ENCODE measurements at regions not wholly inside any gene's neighbourhood (a gene's known extent, or its start where the extent isn't known, plus 50 kb on each side); places are given as distances from the start of the nearest gene placed in this dataset.
"Not testable (repeated sequence)": the region's sequence is repeated elsewhere in the genome, so short reads cannot be mapped to it uniquely, and the experiment has no call there.

DNA sequence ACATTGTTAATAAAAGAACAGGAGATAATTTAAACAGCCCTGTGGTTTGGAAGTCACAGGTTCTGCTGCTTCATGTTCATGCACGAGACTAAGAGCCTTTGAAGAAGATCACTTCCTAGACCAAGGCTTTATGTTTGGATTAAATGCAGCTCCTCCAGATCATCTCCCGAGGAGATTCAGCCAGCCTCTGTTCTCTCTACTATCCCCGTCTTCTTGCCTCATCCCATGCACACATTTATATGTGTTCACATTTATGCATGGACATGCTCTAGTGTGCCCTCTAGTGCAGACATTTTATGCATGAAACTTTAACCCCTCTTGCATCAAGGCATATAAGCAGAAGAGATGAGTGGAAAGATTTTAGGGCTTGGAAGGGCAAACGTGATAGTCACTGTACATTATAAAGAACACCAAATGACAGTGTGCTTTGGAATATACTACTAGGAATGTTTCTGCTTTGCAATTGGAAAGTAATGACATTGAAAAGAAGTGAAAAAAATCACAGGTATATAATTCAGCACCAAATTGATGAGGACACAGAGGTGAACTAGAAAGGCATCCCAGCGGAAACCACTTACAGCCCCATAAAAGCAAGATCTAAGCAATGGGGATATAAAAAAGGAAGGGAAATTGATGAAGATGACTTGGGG lies 271.5 kb upstream of the PLGLB2 start:
- H3K9me3 ChIP-seq; CTCF ChIA-PET; DNase-seq (ENCODE audit: low read depth in 1 of 2, low spot score in 1 of 2); H3K4me3 ChIP-seq; POLR2A ChIA-PET: not testable (repeated sequence)
- FAIRE-seq (peak; percentile 84), ATAC-seq (peak; percentile 62 to 71)
- H3K4me1 ChIP-seq: peaks cover 30% of the 10 kb centered on the region
- 0 out of 3 replicates have a peak, but pooled peaks have one; percentile 32 for TF ChIP-seq SMC3 (IDR thresholded peaks at IDR 0.05)
- TF ChIP-seq, protein P1, sequence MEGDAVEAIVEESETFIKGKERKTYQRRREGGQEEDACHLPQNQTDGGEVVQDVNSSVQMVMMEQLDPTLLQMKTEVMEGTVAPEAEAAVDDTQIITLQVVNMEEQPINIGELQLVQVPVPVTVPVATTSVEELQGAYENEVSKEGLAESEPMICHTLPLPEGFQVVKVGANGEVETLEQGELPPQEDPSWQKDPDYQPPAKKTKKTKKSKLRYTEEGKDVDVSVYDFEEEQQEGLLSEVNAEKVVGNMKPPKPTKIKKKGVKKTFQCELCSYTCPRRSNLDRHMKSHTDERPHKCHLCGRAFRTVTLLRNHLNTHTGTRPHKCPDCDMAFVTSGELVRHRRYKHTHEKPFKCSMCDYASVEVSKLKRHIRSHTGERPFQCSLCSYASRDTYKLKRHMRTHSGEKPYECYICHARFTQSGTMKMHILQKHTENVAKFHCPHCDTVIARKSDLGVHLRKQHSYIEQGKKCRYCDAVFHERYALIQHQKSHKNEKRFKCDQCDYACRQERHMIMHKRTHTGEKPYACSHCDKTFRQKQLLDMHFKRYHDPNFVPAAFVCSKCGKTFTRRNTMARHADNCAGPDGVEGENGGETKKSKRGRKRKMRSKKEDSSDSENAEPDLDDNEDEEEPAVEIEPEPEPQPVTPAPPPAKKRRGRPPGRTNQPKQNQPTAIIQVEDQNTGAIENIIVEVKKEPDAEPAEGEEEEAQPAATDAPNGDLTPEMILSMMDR (IDR thresholded peaks at IDR 0.05): peak; percentile 45
- peak in 1 of 2 experiments; percentile 36; a peak in 1 of 5 replicates for TF ChIP-seq RAD21 (conservative IDR thresholded peaks at IDR 0.05 in 1 of 2, IDR thresholded peaks at IDR 0.05 in 1 of 2)
- H3K4me2 ChIP-seq: 0 out of 3 replicates have a peak overlapping the region, but pooled peaks have one; percentile 64
- H3K27ac ChIP-seq: peak overlapping the region; percentile 69 to 72
- 45% methylated on average over 5 of the region's 5 CpGs for WGBS (ENCODE audit: missing lambda C conversion rate)

GRCh38 chr2:87476936-87477335 lies 271.0 kb upstream of the PLGLB2 start:
- FAIRE-seq; DNase-seq (ENCODE audit: low read depth in 1 of 2, low spot score in 1 of 2); H3K4me3 ChIP-seq; H3K9me3 ChIP-seq; CTCF ChIA-PET; POLR2A ChIA-PET: not testable (repeated sequence)
- 82% methylated on average over 5 of the region's 5 CpGs for WGBS (ENCODE audit: missing lambda C conversion rate)
- Histone ChIP-seq H3K27ac (peak overlapping the region; percentile 59 to 72), H3K4me2 (peak overlapping the region; percentile 64), H3K4me1 (peaks cover 27% of the 10 kb centered on the region)
- ATAC-seq: peak in 1 of 2 experiments; percentile 3; a peak in 2 of 6 replicates

DNA sequence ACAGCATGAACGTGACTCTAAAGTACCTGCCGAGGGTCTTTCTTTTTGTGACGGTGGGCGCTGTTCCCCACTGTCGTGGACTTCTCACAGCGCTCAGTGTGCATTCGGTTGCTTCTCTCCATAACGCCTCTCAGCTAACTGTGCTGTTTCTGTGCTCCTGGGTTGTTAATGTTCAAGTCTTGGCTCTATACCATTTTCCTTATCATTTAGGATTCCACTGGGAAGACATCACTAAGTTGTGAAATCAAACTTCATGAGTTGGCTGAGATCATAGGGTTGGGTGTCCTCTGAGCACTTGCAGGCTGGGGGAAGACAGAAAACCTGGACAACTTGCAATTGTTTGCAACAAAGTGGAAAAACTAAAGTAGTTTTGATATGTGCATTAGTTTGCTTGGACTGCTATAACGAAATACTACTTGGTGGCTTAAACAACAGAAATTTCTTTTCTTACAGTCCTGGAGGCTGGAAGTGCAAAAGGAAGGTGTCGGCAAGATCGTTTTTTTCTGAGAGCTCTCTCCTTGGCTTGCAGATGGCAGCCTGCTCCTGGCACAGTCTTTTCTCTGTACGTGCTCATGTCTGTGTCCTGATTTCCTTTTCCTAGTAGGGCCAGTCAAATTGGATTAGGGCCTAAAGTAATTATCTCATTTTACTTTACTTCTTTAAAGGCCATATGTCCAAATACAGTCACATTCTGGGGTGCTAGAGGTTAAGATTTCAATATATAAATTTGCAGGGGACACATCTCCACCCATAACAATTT lies 270.0 kb upstream of the PLGLB2 start:
- H3K4me3 ChIP-seq; FAIRE-seq; H3K9me3 ChIP-seq; DNase-seq (ENCODE audit: low read depth in 1 of 2, low spot score in 1 of 2); POLR2A ChIA-PET; CTCF ChIA-PET: not testable (repeated sequence)
- peak overlapping the region; percentile 71 to 72 for H3K27ac ChIP-seq
- peaks cover 33% of the 10 kb centered on the region for H3K4me1 ChIP-seq
- WGBS (ENCODE audit: missing lambda C conversion rate): 77% methylated on average over 12 of the region's 12 CpGs
- peak overlapping the region; percentile 64 for H3K4me2 ChIP-seq
- ATAC-seq: peak; percentile 65 to 66; a peak in 5 of 6 replicates

DNA sequence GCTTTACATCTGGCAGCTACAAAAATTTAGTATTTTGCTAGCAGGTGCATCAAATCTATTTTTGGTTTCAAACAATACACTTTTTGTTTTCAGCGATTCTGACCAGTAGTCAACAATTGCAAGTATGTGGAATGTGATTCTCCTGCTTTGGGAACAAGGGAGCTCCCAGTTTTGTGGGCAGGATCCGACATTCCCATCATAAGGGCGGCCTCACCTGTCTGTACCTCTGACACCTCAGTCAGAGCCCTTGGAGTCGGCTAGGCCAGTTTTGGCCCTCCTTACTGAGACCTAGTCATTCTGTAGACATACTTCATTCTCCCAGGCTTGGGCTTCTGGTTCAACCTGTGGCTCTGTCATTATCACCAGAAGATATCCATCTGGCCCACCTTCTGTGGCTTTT lies 269.0 kb upstream of the PLGLB2 start:
- FAIRE-seq; DNase-seq (ENCODE audit: low read depth in 1 of 2, low spot score in 1 of 2); H3K4me2 ChIP-seq; CTCF ChIA-PET; POLR2A ChIA-PET; H3K9me3 ChIP-seq; H3K4me3 ChIP-seq; ATAC-seq: not testable (repeated sequence)
- H3K27ac ChIP-seq: peak overlapping the region in 1 of 2 experiments; percentile 71; a peak in 1 of 6 replicates
- H3K4me1 ChIP-seq: peaks cover 41% of the 10 kb centered on the region
- 81% methylated on average over 2 of the region's 4 CpGs for WGBS (ENCODE audit: missing lambda C conversion rate)

DNA sequence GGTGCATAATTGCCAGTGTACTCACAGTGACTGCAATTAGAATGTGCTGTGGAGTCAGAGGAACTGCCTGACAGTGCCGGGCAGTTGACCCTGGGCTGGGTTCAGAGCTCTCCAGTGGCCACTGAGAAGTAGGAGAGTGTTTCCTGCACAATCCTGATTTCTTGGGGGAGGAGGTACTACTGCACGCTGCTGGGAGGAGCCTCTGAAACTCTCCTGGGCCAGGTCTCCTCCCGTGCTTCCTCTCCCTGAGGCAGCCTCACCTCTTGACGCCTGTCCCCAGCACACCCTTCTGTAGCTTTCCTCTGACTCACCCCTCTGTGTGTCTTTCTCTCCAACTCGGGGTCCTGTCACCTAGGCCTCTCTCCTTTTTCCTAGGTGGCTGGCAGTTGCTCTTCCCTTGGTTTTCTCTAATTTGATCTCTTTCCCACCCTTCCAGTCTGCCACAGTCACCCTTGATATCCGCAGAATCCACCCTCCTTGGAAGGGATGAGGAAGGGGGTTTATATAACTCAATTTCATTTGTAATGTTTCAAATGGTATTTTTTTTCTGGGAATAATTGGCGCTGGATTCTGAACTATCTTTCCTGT lies 264.7 kb upstream of the PLGLB2 start:
- FAIRE-seq, H3K4me3 ChIP-seq, CTCF ChIA-PET, POLR2A ChIA-PET, H3K9me3 ChIP-seq: not testable (repeated sequence)
- peak overlapping the region in 1 of 2 experiments; percentile 75; a peak in 2 of 6 replicates for H3K27ac ChIP-seq
- peak in 1 of 2 experiments; percentile 30 for DNase-seq (ENCODE audit: low read depth in 1 of 2, low spot score in 1 of 2)
- H3K4me1 ChIP-seq: peaks cover 44% of the 10 kb centered on the region
- peak overlapping the region; percentile 51; the same call in 2 of the 3 replicates for H3K4me2 ChIP-seq
- ATAC-seq: peak; percentile 48 to 67
- 33% methylated on average over 7 of the region's 7 CpGs for WGBS (ENCODE audit: missing lambda C conversion rate)

GRCh38 chr2:87484363-87484762 lies 263.5 kb upstream of the PLGLB2 start:
- FAIRE-seq; CTCF ChIA-PET; H3K4me2 ChIP-seq; H3K9me3 ChIP-seq; H3K4me3 ChIP-seq; DNase-seq (ENCODE audit: low read depth in 1 of 2, low spot score in 1 of 2); POLR2A ChIA-PET: not testable (repeated sequence)
- 100% methylated on average over 2 of the region's 2 CpGs for WGBS (ENCODE audit: missing lambda C conversion rate)
- Histone ChIP-seq H3K27ac (peak overlapping the region in 1 of 2 experiments; percentile 56; a peak in 1 of 6 replicates), H3K4me1 (peaks cover 38% of the 10 kb centered on the region)
- ATAC-seq: peak in 1 of 2 experiments; percentile 4; a peak in 2 of 6 replicates

GRCh38 chr2:87485455-87485854 lies 262.4 kb upstream of the PLGLB2 start:
- H3K4me1 ChIP-seq: peaks cover 38% of the 10 kb centered on the region
- H3K27ac ChIP-seq: peak overlapping the region; percentile 52 to 59; a peak in 2 of 6 replicates
- H3K4me3 ChIP-seq; FAIRE-seq; H3K9me3 ChIP-seq; POLR2A ChIA-PET; DNase-seq (ENCODE audit: low read depth in 1 of 2, low spot score in 1 of 2); CTCF ChIA-PET: not testable (repeated sequence)
- H3K4me2 ChIP-seq: peak overlapping the region; percentile 79
- WGBS (ENCODE audit: missing lambda C conversion rate): 14% methylated on average over 7 of the region's 8 CpGs
- ATAC-seq: peak in 1 of 2 experiments; percentile 18; a peak in 2 of 6 replicates

DNA sequence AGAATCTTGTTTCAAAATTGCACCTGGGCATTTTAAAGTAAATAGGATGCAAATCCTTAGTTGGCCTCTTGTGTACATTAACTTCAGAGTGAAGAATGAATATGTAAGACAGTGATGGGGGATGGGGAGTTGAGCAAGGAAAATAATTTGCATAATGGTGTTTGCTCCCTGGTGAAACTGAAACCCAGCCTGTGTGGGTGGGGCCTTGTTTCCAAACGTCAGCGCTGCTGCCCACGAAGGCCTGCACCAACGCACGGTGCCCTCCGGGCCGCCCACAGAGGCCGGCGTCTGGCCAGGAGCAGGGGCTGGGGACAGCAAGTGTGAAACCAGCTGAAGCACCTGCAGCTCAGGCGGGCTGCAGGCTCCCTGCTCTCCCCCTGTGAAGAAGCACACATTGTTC lies 262.0 kb upstream of the PLGLB2 start:
- FAIRE-seq; H3K9me3 ChIP-seq; CTCF ChIA-PET; H3K4me3 ChIP-seq; DNase-seq (ENCODE audit: low read depth in 1 of 2, low spot score in 1 of 2); POLR2A ChIA-PET: not testable (repeated sequence)
- peaks cover 38% of the 10 kb centered on the region for H3K4me1 ChIP-seq
- ATAC-seq: peak; percentile 58 to 81
- peak overlapping the region; percentile 69 to 79; a peak in 5 of 6 replicates for H3K27ac ChIP-seq
- peak overlapping the region; percentile 79 for H3K4me2 ChIP-seq
- WGBS (ENCODE audit: missing lambda C conversion rate): 0% methylated on average over 3 of the region's 10 CpGs

- H3K4me3 ChIP-seq; POLR2A ChIA-PET; FAIRE-seq; CTCF ChIA-PET; H3K9me3 ChIP-seq; DNase-seq (ENCODE audit: low read depth in 1 of 2, low spot score in 1 of 2): not testable (repeated sequence)
- 68% methylated on average over 9 of the region's 9 CpGs for WGBS (ENCODE audit: missing lambda C conversion rate)
- peak; percentile 10 to 11; a peak in 3 of 6 replicates for ATAC-seq
- Histone ChIP-seq H3K4me1 (peaks cover 38% of the 10 kb centered on the region), H3K27ac (peak overlapping the region; percentile 69 to 79), H3K4me2 (peak overlapping the region; percentile 79)
Observed at GRCh38 chr2:87486413-87486812, 261.5 kb upstream of the PLGLB2 start.
